ENCODE measurements at regions not wholly inside any gene's neighbourhood (a gene's known extent, or its start where the extent isn't known, plus 50 kb on each side); places are given as distances from the start of the nearest gene placed in this dataset.
"Not testable (repeated sequence)": the region's sequence is repeated elsewhere in the genome, so short reads cannot be mapped to it uniquely, and the experiment has no call there.

DNA sequence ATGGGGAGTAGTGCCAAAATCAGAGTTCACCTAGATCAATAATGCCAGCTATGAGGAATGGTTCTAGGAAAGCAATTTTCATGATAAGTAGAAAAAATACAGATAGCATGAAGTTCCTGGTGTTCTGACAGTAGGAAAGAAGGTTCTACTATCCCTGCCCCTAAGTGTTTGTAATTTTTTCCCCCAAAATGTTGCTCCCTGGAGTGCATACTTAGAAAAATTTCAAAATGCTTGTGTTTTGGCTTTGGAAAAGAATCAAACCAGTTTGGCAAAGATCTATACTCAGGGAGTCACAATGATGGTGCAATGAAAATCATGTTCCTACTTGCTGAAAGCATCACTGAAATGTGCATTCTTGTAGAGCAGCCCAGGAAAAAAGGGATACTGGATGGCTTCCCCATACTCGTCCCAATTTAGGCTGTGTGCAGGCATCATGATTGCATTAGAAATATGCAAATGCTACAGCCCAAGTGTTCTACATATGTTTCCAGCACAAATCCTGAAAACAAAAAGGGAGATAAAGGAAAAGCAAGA, 74.7 kb downstream of the LPAR4 start:
- no peak for DNase-seq

DNA sequence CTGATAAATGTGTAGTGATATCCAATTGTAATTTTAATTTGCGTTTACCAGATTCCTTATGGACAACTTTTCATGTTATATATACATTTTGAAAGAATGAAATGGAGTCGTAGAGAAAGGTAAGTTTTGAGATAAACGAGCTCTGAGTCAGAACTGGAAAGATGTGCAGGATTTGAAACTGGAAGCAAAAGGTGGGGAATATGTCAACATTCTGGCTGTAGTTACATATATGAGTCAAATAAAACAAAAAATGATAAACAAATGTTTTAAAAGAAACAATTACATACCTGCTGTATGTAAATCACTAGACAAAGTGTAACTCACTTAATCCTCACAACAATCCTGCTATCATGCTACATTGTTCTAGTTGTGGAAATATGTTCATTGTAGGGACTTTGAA, 84.0 kb downstream of the LPAR4 start:
- no peak for DNase-seq

DNA sequence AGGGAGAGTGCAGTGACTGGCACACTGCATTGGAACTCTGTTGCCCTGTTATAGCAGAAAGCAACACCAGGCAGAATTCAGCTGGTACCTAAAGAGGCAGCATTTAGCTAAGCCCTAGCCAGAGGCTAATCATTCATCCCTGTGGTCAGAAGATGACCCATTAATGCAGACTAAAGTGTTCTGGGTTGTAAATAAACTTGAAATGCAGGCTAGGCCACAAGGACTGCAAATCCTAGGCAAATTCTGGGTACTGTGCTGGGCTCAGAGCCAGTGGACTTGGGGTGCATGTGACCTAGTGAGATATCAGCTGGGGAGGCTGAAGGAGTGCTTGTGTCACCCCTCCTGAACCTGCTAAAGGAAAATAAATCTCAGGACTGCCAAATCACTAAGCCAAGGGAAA, 91.2 kb downstream of the LPAR4 start:
- no peak for DNase-seq

DNA sequence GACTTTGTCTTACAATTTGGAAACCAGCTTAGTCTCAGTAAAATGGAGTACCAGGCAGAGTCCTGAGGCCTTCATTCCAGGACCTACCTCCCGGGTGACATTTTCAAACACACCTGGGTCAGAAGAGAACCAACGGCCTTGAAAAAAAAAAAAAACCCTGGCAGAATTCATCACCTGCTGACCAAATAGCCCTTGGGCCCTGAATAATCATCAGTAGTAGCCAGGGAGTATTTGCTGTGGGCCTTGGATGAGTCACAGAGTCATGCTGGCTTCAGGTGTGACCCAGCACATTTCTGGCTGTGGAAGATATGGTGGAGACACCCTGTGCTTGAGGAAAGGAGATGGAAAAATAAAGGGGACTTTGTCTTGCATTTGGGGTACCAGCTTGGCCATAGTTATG, 92.2 kb downstream of the LPAR4 start:
- DNase-seq, result no peak

DNA sequence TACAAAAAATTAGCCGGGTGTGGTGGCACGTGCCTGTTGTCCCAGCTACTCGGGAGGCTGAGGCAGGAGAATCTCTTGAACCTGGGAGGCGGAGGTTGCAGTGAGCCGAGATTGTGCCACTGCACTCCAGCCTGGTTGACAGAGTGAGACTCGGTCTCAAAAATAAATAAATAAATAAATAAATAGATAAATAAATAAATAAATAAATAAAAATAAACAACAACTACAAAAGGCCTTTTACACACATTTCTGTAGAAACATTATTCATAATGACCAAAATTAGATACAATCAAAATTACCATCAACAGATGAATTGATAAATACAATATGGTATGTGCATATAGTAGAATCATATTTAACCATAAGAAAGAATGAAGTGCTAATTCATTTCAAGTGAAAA, 96.7 kb downstream of the LPAR4 start:
- DNase-seq, result not testable (repeated sequence)

DNA sequence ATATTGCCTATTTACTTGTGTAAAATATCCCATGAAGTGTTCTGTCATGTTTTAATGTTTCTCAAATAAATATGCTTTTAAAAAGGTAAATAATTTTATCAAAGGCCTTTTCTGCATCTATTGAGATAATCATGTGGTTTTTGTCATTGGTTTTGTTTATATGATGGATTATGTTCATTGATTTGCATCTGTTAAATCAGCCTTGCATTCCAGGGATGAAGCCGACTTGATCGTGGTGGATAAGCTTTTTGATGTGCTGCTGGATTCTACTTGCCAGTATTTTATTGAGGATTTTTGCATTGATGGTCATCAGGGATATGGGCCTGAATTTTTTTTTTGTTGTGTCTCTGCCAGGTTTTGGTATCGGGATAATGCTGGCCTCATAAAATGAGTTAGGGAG, 63.9 kb upstream of the P2RY10 start:
- not testable (repeated sequence) for DNase-seq

DNA sequence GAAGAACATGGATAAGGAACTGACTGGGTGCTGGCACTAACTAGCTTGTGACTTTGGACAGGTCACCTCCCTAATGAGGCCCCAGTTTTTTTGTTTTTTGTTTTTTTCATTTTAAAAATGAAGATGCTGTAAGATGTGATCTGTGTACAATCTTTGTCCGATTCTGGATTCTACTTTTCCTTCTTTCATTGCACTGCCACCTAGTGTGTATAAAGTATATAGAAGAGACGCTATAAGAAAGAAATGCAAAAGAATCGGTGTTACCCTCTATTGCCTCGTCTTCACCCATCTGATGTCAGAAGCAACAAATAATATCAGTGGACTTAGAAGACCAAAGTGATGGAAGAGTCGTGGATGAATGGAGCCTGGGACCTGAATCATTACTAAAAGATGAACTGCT, 58.6 kb upstream of the P2RY10 start:
- DNase-seq, result peak; percentile 0
